GM12891 (cell line): ENCODE measurements at regions not wholly inside any gene's neighbourhood (a gene's known extent, or its start where the extent isn't known, plus 50 kb on each side); places are given as distances from the start of the nearest gene placed in this dataset.
"Not testable (repeated sequence)": the region's sequence is repeated elsewhere in the genome, so short reads cannot be mapped to it uniquely, and the experiment has no call there.

ENCODE experiments used
- DNase-seq: peaks from one replicate; pipeline ENCODE4 v3.0.0; 2011; ENCODE audit warnings: low spot score; ENCODE audit not compliant: insufficient read length
- FAIRE-seq: peaks from 2 replicates; lab custom pipeline; 2011; peaks lifted over from hg19 to GRCh38; lab: Jason Lieb, UNC
- PAX5 ChIP-seq: IDR thresholded peaks from 2 replicates; pipeline ENCODE4 v1.6.1; 2011; ENCODE audit warnings: low read length, moderate library complexity, mild to moderate bottlenecking; ENCODE audit not compliant: insufficient read depth, severe bottlenecking
- POLR2A ChIP-seq: IDR thresholded peaks from 2 replicates; pipeline ENCODE4 v1.6.1; 2011; ENCODE audit warnings: low read depth, low read length, control low read depth
- POLR2AphosphoS5 ChIP-seq: IDR thresholded peaks from 2 replicates; pipeline ENCODE4 v1.6.1; 2011; ENCODE audit warnings: low read depth, low read length, control low read depth
- POU2F2 ChIP-seq: IDR thresholded peaks from 2 replicates; pipeline ENCODE4 v1.6.1; 2011; ENCODE audit warnings: low read depth, mild to moderate bottlenecking, control low read depth, low read length, moderate library complexity
- SPI1 ChIP-seq: IDR thresholded peaks from 2 replicates; pipeline ENCODE4 v1.6.1; 2011; ENCODE audit warnings: low read depth, low read length, control low read depth
- TAF1 ChIP-seq: IDR thresholded peaks from 2 replicates; pipeline ENCODE4 v1.6.1; 2011; ENCODE audit warnings: low read depth, low read length, control low read depth

DNA sequence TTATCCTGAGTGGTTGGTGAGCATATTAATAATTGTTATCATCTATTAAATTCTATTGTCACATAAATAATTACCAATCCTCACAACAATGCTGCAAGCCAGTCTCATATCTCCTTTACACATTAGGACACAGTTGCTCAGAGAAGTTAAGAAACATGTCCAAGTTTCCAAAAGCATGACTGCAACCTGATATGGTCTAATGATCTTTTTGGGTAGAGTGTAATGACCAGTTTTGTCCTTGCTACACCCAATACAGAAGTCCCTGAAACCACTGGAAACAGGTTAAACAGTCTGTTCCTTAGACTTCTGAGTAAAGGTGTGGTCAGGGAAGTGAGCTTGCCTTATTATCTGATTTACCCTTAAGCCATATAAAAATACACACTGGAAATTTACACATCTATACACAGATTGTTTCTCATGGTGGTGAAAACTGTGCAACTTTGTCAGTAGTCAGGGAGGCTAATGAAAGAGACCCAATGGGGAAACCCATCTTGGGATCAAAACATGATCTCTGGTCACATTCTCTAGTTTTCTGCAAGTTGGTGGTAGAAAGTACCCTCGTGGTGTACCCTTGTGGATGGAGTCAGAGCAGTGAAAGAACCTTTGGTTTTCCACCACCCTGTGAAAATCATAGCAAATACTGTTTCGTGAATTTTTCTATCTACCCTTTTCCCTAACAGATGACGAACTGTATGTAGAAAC, 146.0 kb upstream of the KLF12 start:
- no peak for TF ChIP-seq POLR2A
- no peak for TF ChIP-seq SPI1
- no peak for TF ChIP-seq PAX5
- no peak for TF ChIP-seq TAF1
- no peak for TF ChIP-seq POU2F2
- no peak for TF ChIP-seq POLR2AphosphoS5
- DNase-seq = no peak
- FAIRE-seq = no peak

DNA sequence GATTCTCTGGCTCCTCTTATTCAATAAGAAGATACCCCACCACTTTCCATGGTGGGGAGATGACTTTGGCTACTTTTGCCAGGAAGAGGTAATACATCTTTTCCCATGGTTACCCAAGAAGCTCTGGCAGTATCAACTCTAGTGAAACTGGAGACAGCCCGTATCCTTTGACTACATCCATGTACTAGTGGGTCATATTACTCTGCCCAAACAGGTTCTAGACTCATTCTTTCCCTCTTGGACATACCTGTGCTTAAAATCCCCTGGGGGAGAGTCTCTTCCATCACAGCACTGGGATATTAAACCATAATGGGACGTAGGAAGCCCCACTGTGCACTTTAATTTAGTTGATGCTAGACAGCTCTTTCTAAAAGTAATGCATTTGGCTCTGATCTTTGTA, 144.7 kb upstream of the KLF12 start:
- TF ChIP-seq POLR2AphosphoS5 (no peak), SPI1 (no peak), POU2F2 (no peak), POLR2A (no peak), PAX5 (no peak)
- DNase-seq (no peak), FAIRE-seq (no peak)

DNA sequence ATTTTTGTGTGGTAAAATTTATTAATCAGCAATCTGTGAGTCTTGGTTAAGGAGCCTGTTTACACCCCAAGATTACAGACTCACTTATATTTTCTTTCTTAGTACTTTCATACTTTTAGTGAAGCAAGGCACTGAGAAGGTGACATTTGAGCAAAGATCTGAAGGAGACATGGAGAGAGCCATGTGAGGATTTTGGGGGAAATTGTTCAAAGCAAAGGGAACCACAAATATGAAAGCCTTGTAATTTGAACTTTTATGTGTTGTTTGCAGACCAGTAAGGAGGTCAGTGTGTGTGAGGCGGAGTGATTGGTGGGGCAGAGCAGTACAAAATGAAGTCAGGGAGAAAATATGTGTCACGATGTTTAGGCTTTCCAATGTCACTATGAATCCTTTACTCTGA, 140.7 kb upstream of the KLF12 start:
- DNase-seq = no peak
- no peak for FAIRE-seq
- TF ChIP-seq POU2F2 (no peak), POLR2A (no peak), POLR2AphosphoS5 (no peak), SPI1 (no peak), TAF1 (no peak), PAX5 (no peak)

DNA sequence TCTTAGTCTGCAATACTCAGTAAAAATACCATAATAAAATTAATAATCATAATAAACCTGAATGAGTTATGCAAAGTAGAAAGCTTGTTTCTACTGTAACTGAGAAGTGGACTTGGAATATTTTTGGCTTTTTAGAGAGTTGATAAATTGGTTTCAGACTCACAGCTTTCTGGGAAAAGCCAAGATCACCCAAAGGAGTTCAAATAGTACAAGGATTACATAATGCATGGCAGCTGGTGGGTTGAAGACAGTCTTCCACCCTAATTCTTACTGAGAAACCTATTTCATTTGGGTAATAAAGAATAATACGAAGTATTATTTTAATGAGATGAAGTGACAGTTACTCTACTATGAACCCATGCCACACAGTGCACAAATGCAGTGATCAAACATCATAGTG, 139.4 kb upstream of the KLF12 start:
- no peak for FAIRE-seq
- no peak for TF ChIP-seq POU2F2
- no peak for TF ChIP-seq SPI1
- TF ChIP-seq POLR2AphosphoS5 = no peak
- TF ChIP-seq TAF1 = no peak
- no peak for TF ChIP-seq POLR2A
- no peak for TF ChIP-seq PAX5
- DNase-seq = no peak

DNA sequence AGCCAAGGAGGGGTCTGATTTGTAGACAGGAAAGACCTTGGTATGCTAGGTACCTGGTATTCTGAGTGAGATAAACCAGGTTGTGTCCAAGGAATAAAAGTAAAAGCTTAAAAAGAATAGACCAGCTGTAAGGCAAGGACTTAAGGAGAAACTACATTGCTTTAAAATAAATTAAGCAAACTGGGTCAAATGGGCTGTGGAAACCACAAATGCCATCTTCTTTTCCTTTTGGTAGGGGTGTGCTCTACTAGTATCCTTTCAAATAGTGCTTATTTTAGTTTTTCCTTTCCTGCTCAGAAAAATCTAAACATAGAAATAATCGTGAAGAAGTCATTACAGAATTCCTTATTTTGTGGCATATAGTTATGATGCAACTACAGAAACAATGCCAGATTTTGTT, 138.6 kb upstream of the KLF12 start:
- FAIRE-seq = no peak
- no peak for DNase-seq

DNA sequence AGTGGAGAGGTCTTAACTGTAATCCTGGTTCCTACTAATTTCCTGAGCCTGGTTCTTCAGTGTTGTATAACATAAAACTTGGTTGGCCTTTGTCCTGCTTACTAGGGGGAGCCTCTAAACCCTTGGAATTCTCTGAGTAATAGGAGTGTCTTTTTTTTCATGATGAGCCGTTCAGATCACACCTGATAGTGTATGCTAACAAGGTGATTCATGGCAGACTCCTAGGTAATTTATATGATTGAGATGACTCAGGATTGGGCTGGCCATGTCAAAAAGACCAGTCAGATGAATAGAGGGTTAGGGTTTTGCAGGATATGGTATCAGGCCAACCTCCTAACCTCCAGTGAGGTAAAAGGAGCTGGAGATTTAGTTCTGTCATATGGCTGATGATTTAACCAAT, 135.8 kb upstream of the KLF12 start:
- no peak for TF ChIP-seq POU2F2
- TF ChIP-seq SPI1 = no peak
- TF ChIP-seq PAX5 = no peak
- TF ChIP-seq POLR2A = no peak
- TF ChIP-seq POLR2AphosphoS5 = no peak
- no peak for TF ChIP-seq TAF1
- FAIRE-seq (no peak), DNase-seq (no peak)

More for the DNA sequence above, 138.6 kb upstream of the KLF12 start:
- no peak for TF ChIP-seq POLR2AphosphoS5
- no peak for TF ChIP-seq TAF1
- TF ChIP-seq POU2F2 = no peak
- TF ChIP-seq POLR2A = no peak
- TF ChIP-seq SPI1 = no peak
- no peak for TF ChIP-seq PAX5

DNA sequence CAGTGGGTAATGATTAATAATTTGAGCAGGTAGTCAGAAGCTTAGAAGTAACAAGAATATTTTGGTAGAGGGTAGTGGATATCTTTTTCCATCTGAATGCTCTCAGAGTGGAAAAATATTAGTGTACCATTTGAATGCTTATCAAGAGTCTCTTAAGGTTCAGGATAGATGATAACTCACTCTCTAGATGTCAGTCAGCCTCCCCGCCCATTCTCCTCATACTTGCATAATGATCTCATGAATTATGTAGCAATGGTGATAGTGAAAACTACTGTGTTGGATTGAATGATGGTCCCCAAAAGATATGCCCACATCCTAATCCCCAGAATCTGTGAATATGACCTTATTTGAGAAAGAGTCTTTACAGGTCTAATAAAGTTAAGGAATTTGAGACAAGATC, 132.7 kb upstream of the KLF12 start:
- DNase-seq = no peak

DNA sequence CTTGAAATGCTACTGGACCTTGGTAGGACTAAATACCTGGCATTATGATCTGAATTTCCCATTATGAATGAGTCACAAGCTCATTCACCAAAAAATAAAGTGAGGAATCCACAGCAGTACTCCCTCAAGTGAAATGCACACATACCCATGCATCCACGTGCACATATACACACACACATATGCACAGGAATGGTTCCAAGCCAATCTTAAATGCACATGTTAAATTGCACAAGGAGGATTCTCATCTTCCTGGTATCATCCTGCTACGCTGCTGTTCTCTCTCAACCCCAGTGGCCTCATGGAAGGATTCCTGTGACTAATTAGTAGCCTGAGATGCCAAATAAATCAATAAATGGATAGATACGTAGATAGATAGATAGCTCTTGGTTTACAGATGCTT, 132.1 kb upstream of the KLF12 start:
- FAIRE-seq = no peak
- no peak for TF ChIP-seq POLR2AphosphoS5
- TF ChIP-seq PAX5 = no peak
- TF ChIP-seq TAF1 = no peak
- no peak for TF ChIP-seq POLR2A
- no peak for TF ChIP-seq POU2F2
- TF ChIP-seq SPI1 = no peak

More for the DNA sequence above, 132.7 kb upstream of the KLF12 start:
- TF ChIP-seq POLR2AphosphoS5 (no peak), SPI1 (no peak), TAF1 (no peak), PAX5 (no peak), POLR2A (no peak), POU2F2 (no peak)
- no peak for FAIRE-seq

DNA sequence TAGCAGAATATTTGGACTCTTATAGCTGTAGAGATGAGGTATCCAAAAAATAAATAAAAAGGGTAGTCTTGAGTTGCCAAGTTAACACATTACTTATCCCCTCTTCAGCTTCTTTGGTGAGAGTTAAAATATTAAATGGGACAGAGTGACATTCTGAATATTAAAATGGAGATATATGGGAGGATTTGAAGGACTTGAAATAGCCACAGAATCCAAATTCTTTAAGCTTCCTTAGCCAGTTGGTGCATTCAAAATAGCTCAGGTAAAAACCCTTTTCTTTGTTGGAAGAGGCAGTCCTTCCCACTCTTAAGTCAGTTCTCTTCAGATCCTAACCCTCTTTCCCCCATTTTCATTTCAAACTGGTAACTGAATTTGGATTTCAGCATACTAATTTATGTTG, 130.1 kb upstream of the KLF12 start:
- TF ChIP-seq SPI1 (no peak), POLR2A (no peak), TAF1 (no peak), PAX5 (no peak), POLR2AphosphoS5 (no peak), POU2F2 (no peak)
- FAIRE-seq (no peak), DNase-seq (no peak)

More for the DNA sequence above, 132.1 kb upstream of the KLF12 start:
- no peak for DNase-seq

DNA sequence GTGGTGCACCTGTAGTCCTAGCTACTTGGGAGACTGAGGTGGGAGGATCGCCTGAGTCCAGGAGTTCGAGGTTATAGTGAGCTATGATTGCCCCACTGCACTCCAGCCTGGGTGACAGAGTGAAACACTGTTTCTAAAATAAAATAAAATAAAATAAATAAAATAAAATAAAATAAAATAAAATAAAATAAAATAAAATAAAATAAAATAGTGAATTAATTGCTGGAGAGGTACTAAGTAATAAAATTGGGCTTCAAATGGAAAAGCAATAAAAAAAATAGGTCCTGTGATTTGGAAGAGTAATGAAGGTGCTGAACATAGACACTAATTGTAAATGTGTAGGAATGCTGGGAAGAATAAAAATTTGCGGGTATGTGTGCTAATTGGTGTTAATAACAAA, 126.2 kb upstream of the KLF12 start:
- not testable (repeated sequence) for FAIRE-seq, DNase-seq
